GM12878 (cell line): ENCODE measurements at regions not wholly inside any gene's neighbourhood (a gene's known extent, or its start where the extent isn't known, plus 50 kb on each side); places are given as distances from the start of the nearest gene placed in this dataset.

Experiments used
- ATAC-seq: fragments of 200-7000 bp; cut with Tn5 transposase; 3 replicates; pipeline ENCODE4 v1.9.1; 2020; ENCODE audit warnings: mild to moderate bottlenecking, moderate library complexity
- BruUV-seq: library from RNA; stranded (reverse); fragments of 400-500 nt; replicated peaks from 2 replicates; lab custom pipeline; 2021; lab: Mats Ljungman, UMichigan
- CTCF ChIA-PET: fragments of 300-600 bp; sonication (Branson Sonifier 250); formaldehyde crosslinking; extraction: SDS; loops from one replicate; lab custom pipeline; 2021; ENCODE audit warnings: inconsistent platforms; lab: Yijun Ruan, JAX
- POLR2A ChIA-PET: fragments of 350-600 bp; formaldehyde crosslinking; extraction: SDS; loops from one replicate; lab custom pipeline; 2021; ENCODE audit warnings: inconsistent platforms; lab: Charles Lee
- RAD21 ChIA-PET: fragments of 300-600 bp; sonication (Branson Sonifier 250); formaldehyde crosslinking; loops from one replicate; lab custom pipeline; 2023; ENCODE audit warnings: antibody characterized with exemption; ENCODE audit not compliant: unreplicated experiment; lab: Charles Lee
- SMC1A ChIA-PET: fragments of 300-600 bp; sonication (Branson Sonifier 250); formaldehyde crosslinking; loops from one replicate; lab custom pipeline; 2023; ENCODE audit not compliant: unreplicated experiment, uncharacterized antibody; lab: Charles Lee
- DNase-seq: peaks from one replicate; pipeline ENCODE4 v3.0.0-alpha.2; 2011; ENCODE audit warnings: low read depth, low spot score
- FAIRE-seq: peaks from 3 replicates; lab custom pipeline; 2011; peaks lifted over from hg19 to GRCh38; lab: Jason Lieb, UNC
- H2AFZ ChIP-seq: 2 replicates; pipeline ENCODE4 v1.6.0; 2011; ENCODE audit warnings: low read depth, low read length, control low read depth; ENCODE audit not compliant: control insufficient read depth
- H3K27ac ChIP-seq: 2 replicates; pipeline ENCODE4 v1.5.1; 2011; ENCODE audit warnings: control low read depth; ENCODE audit not compliant: control insufficient read depth, insufficient read depth
- H3K27me3 ChIP-seq, 2 experiments: replicated peaks in 1 of 2; 2 replicates each; pipeline versions ENCODE4 v1.6.0 to v1.6.1; 2011; ENCODE audit warnings: low read length in 1 of 2; ENCODE audit not compliant: control insufficient read depth in 2 of 2, insufficient read depth in 2 of 2
- H3K36me3 ChIP-seq, 2 experiments: 2 replicates each; pipeline ENCODE4 v1.5.1; 2011; ENCODE audit warnings: low read length in 1 of 2; ENCODE audit not compliant: control insufficient read depth in 2 of 2, insufficient read depth in 2 of 2
- H3K4me1 ChIP-seq: 2 replicates; pipeline ENCODE4 v1.6.1; 2011; ENCODE audit warnings: mild to moderate bottlenecking, low read length, moderate library complexity, mixed read lengths; ENCODE audit not compliant: control insufficient read depth, insufficient read depth
- H3K4me2 ChIP-seq: 2 replicates; pipeline ENCODE4 v1.6.0; 2011; ENCODE audit warnings: control low read depth; ENCODE audit not compliant: control insufficient read depth, insufficient read depth
- H3K4me3 ChIP-seq: fragments of 200-600 bp; sonication (generic); 2 replicates; pipeline ENCODE4 v1.5.1; 2016
- H3K79me2 ChIP-seq: 2 replicates; pipeline ENCODE4 v1.6.0; 2011; ENCODE audit warnings: low read length; ENCODE audit not compliant: control insufficient read depth, insufficient read depth
- H3K9ac ChIP-seq: 2 replicates; pipeline ENCODE4 v1.8.0; 2011; ENCODE audit warnings: low read length, control low read depth, mixed read lengths; ENCODE audit not compliant: control insufficient read depth, insufficient read depth
- H3K9me3 ChIP-seq: replicated peaks from 3 replicates; pipeline ENCODE4 v1.5.1; 2011; ENCODE audit warnings: mild to moderate bottlenecking, low read length; ENCODE audit not compliant: control insufficient read depth, insufficient read depth
- H4K20me1 ChIP-seq: 2 replicates; pipeline ENCODE4 v1.6.0; 2011; ENCODE audit not compliant: control insufficient read depth, insufficient read depth
- ATF7 ChIP-seq: fragments of 450-650 bp; IDR thresholded peaks from 2 replicates; pipeline ENCODE4 v1.6.1; 2016; ENCODE audit warnings: low read depth, mild to moderate bottlenecking
- BCL11A ChIP-seq: IDR thresholded peaks from 2 replicates; pipeline ENCODE4 v1.6.1; 2011; ENCODE audit warnings: low read depth, low read length
- EZH2 ChIP-seq: IDR thresholded peaks from 2 replicates; pipeline ENCODE4 v1.6.1; 2012; ENCODE audit warnings: low read depth, mild to moderate bottlenecking, control low read depth, inconsistent platforms, low read length, borderline replicate concordance; ENCODE audit not compliant: control insufficient read depth
- FOS ChIP-seq: IDR thresholded peaks from 3 replicates; pipeline ENCODE4 v1.6.1; 2011; ENCODE audit warnings: borderline replicate concordance; ENCODE audit not compliant: insufficient read length; ENCODE audit errors: extremely low read depth
- FOXK2 ChIP-seq: fragments of 450-650 bp; IDR thresholded peaks from 2 replicates; pipeline ENCODE4 v1.6.1; 2017; ENCODE audit warnings: mild to moderate bottlenecking, moderate library complexity
- FOXM1 ChIP-seq: IDR thresholded peaks from 2 replicates; pipeline ENCODE4 v1.6.1; 2012; ENCODE audit warnings: low read depth, mild to moderate bottlenecking, inconsistent platforms, low read length, moderate library complexity
- JUND ChIP-seq: IDR thresholded peaks from 2 replicates; pipeline ENCODE4 v1.6.1; 2012; ENCODE audit warnings: low read depth, mild to moderate bottlenecking, low read length, improper control_type of control experiment, moderate library complexity
- KDM1A ChIP-seq: fragments of 200-600 bp; sonication (generic); IDR thresholded peaks from 2 replicates; pipeline ENCODE4 v1.6.1; 2016; ENCODE audit warnings: borderline replicate concordance
- MYB ChIP-seq: fragments of 150-350 bp; IDR thresholded peaks from 2 replicates; pipeline ENCODE4 v1.6.1; 2014; ENCODE audit warnings: mild to moderate bottlenecking, low read depth, low read length, borderline replicate concordance
- NFYB ChIP-seq: IDR thresholded peaks from 2 replicates; pipeline ENCODE4 v1.6.1; 2011; ENCODE audit warnings: low read depth, mild to moderate bottlenecking, low read length, improper control_type of control experiment, moderate library complexity; ENCODE audit not compliant: insufficient read depth
- NRF1 ChIP-seq: conservative IDR thresholded peaks from 2 replicates; pipeline ENCODE4 v1.6.1; 2011; ENCODE audit warnings: mild to moderate bottlenecking, low read depth, low read length, improper control_type of control experiment
- POLR2AphosphoS2 ChIP-seq: IDR thresholded peaks from 2 replicates; pipeline ENCODE4 v1.6.1; 2011; ENCODE audit warnings: low read depth, mild to moderate bottlenecking, low read length, improper control_type of control experiment, moderate library complexity
- RAD21 ChIP-seq: IDR thresholded peaks from 2 replicates; pipeline ENCODE4 v1.6.1; 2011; ENCODE audit warnings: mild to moderate bottlenecking, low read depth, low read length, moderate library complexity; ENCODE audit not compliant: insufficient read depth
- RB1 ChIP-seq: fragments of 450-650 bp; formaldehyde crosslinking; IDR thresholded peaks from 2 replicates; pipeline ENCODE4 v1.6.1; 2017; ENCODE audit warnings: mild to moderate bottlenecking, borderline replicate concordance
- YY1 ChIP-seq: IDR thresholded peaks from 2 replicates; pipeline ENCODE4 v1.6.1; 2011; ENCODE audit warnings: low read depth, mild to moderate bottlenecking, low read length
- ZNF217 ChIP-seq: fragments of 450-650 bp; IDR thresholded peaks from 2 replicates; pipeline ENCODE4 v1.6.1; 2017; ENCODE audit warnings: antibody characterized with exemption, mild to moderate bottlenecking
- ZZZ3 ChIP-seq: IDR thresholded peaks from 2 replicates; pipeline ENCODE4 v1.6.1; 2011; ENCODE audit warnings: low read depth; ENCODE audit not compliant: control insufficient read depth, insufficient read length
- WGBS: methylation state at CpG from one replicate; pipeline ENCODE4 v1.1.6; 2016; ENCODE audit warnings: low lambda C conversion rate; ENCODE audit not compliant: insufficient replicate concordance, insufficient coverage; ENCODE audit errors: missing lambda C conversion rate; 5-methylcytosine and 5-hydroxymethylcytosine counted together
- in situ Hi-C: fragments of 300-500 bp; cut with MboI; formaldehyde crosslinking; loops from 9 replicates; pipeline ENCODE4 v1.14.3; 2018; ENCODE audit warnings: mixed read lengths
- intact Hi-C: fragments of 100-400 bp; cut with micrococcal nuclease; formaldehyde crosslinking; loops from one replicate; pipeline ENCODE4 v1.14.2; 2022; ENCODE audit not compliant: unreplicated experiment
- TF ChIP-seq, protein P1 (sequence below): IDR thresholded peaks from 2 replicates; pipeline ENCODE4 v1.6.1; 2012; ENCODE audit warnings: low read depth, low read length, improper control_type of control experiment
- TF ChIP-seq, protein P2 (sequence below): fragments of 450-650 bp; IDR thresholded peaks from 2 replicates; pipeline ENCODE4 v1.6.1; 2018; ENCODE audit warnings: borderline replicate concordance, mild to moderate bottlenecking; ENCODE audit not compliant: partially characterized antibody
- TF ChIP-seq, protein P3 (sequence below): fragments of 450-650 bp; IDR thresholded peaks from 2 replicates; pipeline ENCODE4 v1.6.1; 2016; ENCODE audit warnings: mild to moderate bottlenecking

DNA sequence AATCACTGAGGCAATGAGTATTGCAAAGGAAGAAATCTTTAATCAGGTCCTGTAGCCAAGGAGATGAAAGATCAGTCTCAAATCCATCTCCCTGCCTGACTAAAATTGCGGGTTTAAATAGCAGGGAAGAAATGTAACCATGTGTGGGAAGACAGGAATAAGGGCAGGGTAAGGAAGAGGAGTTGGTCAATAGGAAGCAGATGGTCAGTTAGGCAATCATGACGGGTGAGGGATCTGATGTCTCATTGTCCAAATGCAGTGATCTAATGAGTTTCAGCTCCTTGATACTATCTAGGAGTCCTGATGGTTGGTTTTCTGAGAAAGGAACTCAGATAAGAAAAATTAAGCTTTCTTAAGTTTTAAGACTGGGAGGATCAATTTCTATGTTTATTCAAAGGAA is 200.8 kb downstream of the SPATA18 start:
- in situ Hi-C loops: no loop called here
- no peaks in the 10 kb centered on the region for H3K27me3 ChIP-seq
- no peak overlapping the region for H2AFZ ChIP-seq
- no peaks in the 10 kb centered on the region for H3K4me1 ChIP-seq
- H4K20me1 ChIP-seq: no peaks in the 10 kb centered on the region
- no peak for DNase-seq
- TF ChIP-seq FOS: no peak
- TF ChIP-seq JUND: no peak
- TF ChIP-seq KDM1A: no peak
- TF ChIP-seq, protein P1, sequence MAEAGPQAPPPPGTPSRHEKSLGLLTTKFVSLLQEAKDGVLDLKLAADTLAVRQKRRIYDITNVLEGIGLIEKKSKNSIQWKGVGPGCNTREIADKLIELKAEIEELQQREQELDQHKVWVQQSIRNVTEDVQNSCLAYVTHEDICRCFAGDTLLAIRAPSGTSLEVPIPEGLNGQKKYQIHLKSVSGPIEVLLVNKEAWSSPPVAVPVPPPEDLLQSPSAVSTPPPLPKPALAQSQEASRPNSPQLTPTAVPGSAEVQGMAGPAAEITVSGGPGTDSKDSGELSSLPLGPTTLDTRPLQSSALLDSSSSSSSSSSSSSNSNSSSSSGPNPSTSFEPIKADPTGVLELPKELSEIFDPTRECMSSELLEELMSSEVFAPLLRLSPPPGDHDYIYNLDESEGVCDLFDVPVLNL: no peak
- no peak for TF ChIP-seq FOXK2
- no peak for TF ChIP-seq BCL11A
- TF ChIP-seq ZZZ3: no peak
- no peak for TF ChIP-seq RAD21
- TF ChIP-seq NFYB: no peak
- TF ChIP-seq ZNF217: no peak
- TF ChIP-seq POLR2AphosphoS2: no peak
- TF ChIP-seq ATF7: no peak
- TF ChIP-seq, protein P2, sequence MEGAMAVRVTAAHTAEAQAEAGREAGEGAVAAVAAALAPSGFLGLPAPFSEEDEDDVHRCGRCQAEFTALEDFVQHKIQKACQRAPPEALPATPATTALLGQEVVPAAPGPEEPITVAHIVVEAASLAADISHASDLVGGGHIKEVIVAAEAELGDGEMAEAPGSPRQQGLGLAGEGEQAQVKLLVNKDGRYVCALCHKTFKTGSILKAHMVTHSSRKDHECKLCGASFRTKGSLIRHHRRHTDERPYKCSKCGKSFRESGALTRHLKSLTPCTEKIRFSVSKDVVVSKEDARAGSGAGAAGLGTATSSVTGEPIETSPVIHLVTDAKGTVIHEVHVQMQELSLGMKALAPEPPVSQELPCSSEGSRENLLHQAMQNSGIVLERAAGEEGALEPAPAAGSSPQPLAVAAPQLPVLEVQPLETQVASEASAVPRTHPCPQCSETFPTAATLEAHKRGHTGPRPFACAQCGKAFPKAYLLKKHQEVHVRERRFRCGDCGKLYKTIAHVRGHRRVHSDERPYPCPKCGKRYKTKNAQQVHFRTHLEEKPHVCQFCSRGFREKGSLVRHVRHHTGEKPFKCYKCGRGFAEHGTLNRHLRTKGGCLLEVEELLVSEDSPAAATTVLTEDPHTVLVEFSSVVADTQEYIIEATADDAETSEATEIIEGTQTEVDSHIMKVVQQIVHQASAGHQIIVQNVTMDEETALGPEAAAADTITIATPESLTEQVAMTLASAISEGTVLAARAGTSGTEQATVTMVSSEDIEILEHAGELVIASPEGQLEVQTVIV: no peak
- TF ChIP-seq RB1: no peak
- TF ChIP-seq NRF1: no peak
- no peak for TF ChIP-seq EZH2
- TF ChIP-seq MYB: no peak
- TF ChIP-seq YY1: no peak
- TF ChIP-seq, protein P3, sequence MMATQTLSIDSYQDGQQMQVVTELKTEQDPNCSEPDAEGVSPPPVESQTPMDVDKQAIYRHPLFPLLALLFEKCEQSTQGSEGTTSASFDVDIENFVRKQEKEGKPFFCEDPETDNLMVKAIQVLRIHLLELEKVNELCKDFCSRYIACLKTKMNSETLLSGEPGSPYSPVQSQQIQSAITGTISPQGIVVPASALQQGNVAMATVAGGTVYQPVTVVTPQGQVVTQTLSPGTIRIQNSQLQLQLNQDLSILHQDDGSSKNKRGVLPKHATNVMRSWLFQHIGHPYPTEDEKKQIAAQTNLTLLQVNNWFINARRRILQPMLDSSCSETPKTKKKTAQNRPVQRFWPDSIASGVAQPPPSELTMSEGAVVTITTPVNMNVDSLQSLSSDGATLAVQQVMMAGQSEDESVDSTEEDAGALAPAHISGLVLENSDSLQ: no peak
- no peak for TF ChIP-seq FOXM1
- TF ChIP-seq, all 136 proteins: peak for 0
- SMC1A ChIA-PET: no interaction called here
- ATAC-seq (no peak), FAIRE-seq (no peak)
- Histone ChIP-seq H3K79me2 (no peaks in the 10 kb centered on the region), H3K4me3 (no peak overlapping the region), H3K9me3 (no peaks in the 10 kb centered on the region; the same call in 2 of the 3 replicates), H3K4me2 (no peak overlapping the region), H3K36me3 (no peaks in the 10 kb centered on the region), H3K9ac (no peak overlapping the region), H3K27ac (no peak overlapping the region)
- WGBS: 0% methylated on average over 2 of the region's 2 CpGs
- BruUV-seq: no TSS peak
- POLR2A ChIA-PET: no interaction called here
- CTCF ChIA-PET: no interaction called here
- RAD21 ChIA-PET: no interaction called here
- intact Hi-C loops: no loop called here
